ENCODE measurements at regions not wholly inside any gene's neighbourhood (a gene's known extent, or its start where the extent isn't known, plus 50 kb on each side); places are given as distances from the start of the nearest gene placed in this dataset.
"Not testable (repeated sequence)": the region's sequence is repeated elsewhere in the genome, so short reads cannot be mapped to it uniquely, and the experiment has no call there.

DNA sequence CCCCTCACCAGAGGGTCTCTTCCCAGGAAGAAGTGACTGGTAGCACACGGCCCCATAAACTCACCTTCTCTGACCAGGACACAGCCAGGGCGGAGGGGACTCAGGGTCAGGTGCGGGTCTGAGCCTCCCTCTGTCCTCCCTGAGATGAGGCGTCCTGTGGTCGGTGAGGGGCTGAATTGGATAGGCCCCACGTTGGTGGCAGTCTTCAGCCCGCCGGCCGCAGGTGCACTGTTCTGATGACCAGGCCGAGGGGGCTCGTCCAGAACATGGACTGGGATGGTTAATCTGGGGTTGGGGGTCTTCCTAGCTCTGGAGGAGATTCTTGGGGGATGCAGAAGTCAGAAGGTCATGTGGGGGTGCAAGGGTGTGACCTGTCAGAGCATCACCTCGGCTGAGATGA lies 102.2 kb upstream of the PPP1R26 start:
- no peak for DNase-seq (ENCODE audit: low read depth)
- TF ChIP-seq, protein P1, sequence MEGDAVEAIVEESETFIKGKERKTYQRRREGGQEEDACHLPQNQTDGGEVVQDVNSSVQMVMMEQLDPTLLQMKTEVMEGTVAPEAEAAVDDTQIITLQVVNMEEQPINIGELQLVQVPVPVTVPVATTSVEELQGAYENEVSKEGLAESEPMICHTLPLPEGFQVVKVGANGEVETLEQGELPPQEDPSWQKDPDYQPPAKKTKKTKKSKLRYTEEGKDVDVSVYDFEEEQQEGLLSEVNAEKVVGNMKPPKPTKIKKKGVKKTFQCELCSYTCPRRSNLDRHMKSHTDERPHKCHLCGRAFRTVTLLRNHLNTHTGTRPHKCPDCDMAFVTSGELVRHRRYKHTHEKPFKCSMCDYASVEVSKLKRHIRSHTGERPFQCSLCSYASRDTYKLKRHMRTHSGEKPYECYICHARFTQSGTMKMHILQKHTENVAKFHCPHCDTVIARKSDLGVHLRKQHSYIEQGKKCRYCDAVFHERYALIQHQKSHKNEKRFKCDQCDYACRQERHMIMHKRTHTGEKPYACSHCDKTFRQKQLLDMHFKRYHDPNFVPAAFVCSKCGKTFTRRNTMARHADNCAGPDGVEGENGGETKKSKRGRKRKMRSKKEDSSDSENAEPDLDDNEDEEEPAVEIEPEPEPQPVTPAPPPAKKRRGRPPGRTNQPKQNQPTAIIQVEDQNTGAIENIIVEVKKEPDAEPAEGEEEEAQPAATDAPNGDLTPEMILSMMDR (conservative IDR thresholded peaks at IDR 0.05; ENCODE audit: control insufficient read depth, insufficient read depth, low read depth, low read length) = no peak
- H3K4me3 ChIP-seq (ENCODE audit: control insufficient read depth, low read depth, low read length) = no peak overlapping the region

DNA sequence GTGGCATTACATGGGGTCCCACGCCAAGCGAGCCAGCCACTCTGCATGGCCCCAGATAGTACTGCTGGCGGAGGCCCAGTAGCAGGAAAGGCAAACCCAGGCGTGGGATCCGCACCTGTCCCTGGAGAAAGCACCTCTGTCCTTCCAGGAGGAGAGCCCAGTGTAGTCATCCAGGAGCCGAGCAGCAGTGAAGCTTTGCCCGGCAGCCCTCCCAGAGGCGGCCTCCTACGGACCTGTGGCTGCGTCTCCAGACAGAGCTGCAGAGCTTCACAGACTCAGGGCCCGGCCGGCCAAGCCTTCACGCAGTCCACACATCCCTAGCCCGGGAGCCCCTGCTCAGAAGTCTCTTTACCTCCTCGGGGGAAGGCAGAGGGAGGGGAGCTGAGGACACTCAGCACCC lies 100.8 kb upstream of the PPP1R26 start:
- TF ChIP-seq, protein P1 (conservative IDR thresholded peaks at IDR 0.05; ENCODE audit: control insufficient read depth, insufficient read depth, low read depth, low read length) = no peak

DNA sequence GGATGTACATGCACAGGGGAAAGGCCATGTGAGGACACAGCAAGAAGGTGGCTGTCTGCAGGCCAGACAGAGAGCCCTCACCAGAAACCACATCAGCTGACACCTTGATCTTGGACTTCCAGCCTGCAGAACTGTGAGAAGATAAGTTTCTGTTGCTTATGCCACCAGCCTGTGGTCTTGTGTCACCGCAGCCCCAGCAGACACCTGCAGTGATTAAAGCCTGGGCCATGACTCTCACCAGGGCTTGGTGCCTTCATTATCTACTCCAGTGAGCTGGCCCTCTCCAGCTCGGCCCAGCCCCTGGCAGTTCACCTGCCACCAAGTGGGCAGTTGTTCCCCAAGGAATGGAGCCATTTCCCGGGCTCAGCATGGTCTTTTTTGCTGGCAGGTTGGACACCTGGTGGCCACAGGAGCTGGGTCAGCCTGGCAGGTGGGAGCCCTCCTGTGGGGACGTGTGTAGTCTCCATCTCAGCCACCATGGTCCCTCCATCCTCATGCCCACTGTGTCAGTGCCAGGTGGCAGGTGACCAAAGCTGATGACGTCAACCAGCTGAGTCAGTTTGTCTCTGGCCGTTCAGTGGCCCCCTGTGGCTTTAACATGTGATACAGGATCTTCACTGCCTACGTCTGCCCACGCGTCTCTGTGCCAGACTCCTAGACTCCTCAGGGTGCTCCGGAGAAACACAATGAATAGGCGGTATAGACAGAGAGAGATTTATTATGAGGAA lies 99.9 kb upstream of the PPP1R26 start:
- TF ChIP-seq, protein P1 (conservative IDR thresholded peaks at IDR 0.05; ENCODE audit: control insufficient read depth, insufficient read depth, low read depth, low read length) = no peak
- DNase-seq (ENCODE audit: low read depth) = peak; percentile 14
- H3K4me3 ChIP-seq (ENCODE audit: control insufficient read depth, low read depth, low read length) = no peak overlapping the region

More for the DNA sequence above, 100.8 kb upstream of the PPP1R26 start:
- no peak for DNase-seq (ENCODE audit: low read depth)
- no peak overlapping the region for H3K4me3 ChIP-seq (ENCODE audit: control insufficient read depth, low read depth, low read length)

DNA sequence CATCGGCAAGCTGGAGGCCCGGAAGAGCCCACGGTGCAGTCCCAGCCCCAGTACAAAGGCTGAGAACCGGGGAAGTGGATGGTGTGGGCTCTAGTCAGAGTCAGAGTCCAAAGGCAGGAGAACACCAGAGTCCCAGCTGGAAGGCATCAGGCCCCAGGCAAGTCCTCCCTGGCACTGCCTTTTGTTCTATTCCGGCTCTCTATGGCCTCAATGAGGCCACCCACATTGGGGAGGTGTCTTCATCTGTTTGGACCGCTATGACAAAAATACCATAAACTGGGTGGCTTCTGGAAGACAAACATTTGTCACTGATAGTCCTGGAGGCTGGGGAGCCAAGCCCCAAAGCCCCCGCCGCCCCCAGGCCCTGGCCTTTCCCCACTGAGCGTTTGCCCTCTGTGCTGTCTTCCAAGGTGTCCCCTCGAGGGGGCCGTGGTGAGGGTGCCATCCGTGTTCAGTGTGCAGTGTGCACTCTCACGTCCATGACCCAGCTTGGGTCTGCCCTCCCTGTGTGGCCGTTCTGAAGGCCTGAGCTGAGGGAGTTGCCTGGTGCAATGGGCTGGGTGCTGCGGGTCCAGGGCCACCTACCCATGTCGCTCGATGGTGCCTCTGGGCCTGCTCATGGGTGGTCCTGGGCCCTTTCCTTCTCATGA lies 99.1 kb upstream of the PPP1R26 start:
- no peak overlapping the region for H3K4me3 ChIP-seq (ENCODE audit: control insufficient read depth, low read depth, low read length)
- DNase-seq (ENCODE audit: low read depth) = no peak
- TF ChIP-seq, protein P1 (conservative IDR thresholded peaks at IDR 0.05; ENCODE audit: control insufficient read depth, insufficient read depth, low read depth, low read length) = no peak

DNA sequence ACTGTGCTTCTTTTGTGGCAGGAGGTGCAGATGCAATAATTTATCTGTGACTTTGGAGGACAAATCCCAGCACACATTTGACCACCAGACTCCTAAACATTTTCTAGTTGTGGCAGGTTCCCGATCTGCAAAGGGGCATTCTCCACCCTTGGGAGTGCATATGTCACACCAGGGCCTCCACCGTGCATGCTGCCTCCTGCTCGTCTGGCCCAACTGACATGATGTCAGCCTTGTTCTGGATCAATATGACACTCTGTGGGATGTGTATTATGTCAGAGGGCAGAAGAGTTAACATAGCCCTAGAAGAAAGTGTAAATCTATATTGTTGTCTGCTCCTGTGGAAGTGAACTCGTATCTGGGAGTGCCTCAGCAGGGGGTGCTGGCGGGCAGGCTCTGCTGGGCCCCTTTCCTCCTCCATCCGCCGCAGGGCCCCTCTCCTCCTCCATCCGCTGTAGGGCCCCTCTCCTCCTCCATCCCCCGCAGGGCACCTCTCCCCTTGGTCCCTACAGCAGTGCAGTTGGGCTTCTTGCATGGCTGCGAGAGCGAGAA lies 97.7 kb upstream of the PPP1R26 start:
- no peak overlapping the region for H3K4me3 ChIP-seq (ENCODE audit: control insufficient read depth, low read depth, low read length)
- no peak for DNase-seq (ENCODE audit: low read depth)
- TF ChIP-seq, protein P1 (conservative IDR thresholded peaks at IDR 0.05; ENCODE audit: control insufficient read depth, insufficient read depth, low read depth, low read length) = no peak

DNA sequence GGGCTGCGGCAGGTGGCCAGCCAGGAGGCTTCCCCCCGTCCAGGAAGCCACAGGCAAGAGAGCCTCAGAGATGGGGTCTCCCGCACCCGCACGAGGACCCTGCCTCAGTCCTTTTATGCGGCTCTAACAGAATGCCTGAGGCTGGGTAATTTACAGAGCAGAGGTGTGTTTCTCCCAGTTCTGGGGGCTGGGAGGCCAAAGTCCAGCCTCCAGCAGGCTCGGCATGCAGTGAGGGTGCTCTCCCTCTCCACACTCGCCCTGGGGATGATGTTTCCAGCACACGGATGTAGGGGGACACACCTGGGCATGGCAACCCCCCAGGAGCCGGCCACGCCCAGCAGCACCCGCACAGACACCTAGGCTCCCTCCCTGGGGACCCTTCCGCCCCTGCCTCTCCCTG lies 95.4 kb upstream of the PPP1R26 start:
- H3K4me3 ChIP-seq (ENCODE audit: control insufficient read depth, low read depth, low read length) = no peak overlapping the region
- no peak for DNase-seq (ENCODE audit: low read depth)
- TF ChIP-seq, protein P1 (conservative IDR thresholded peaks at IDR 0.05; ENCODE audit: control insufficient read depth, insufficient read depth, low read depth, low read length) = no peak

DNA sequence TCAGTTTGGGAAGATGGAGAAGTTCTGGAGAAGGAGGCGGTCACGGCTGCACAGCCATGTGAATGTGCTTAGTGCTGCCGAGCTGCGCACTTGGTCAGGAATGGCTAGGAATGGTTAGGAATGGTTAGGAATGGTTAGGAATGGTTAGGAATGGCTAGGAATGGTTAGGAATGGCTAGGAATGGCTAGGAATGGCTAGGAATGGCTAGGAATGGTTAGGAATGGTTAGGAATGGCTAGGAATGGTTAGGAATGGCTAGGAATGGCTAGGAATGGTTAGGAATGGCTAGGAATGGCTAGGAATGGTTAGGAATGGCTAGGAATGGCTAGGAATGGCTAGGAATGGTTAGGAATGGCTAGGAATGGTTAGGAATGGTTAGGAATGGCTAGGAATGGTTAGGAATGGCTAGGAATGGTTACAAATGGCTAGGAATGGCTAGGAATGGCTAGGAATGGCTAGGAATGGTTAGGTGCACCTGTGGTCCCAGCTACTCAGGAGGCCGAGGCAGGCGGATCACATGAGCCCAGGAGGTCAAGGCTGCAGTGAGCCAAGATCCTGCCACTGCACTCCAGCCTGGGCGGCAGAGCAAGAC lies 94.7 kb upstream of the PPP1R26 start:
- DNase-seq (ENCODE audit: low read depth); H3K4me3 ChIP-seq (ENCODE audit: control insufficient read depth, low read depth, low read length): not testable (repeated sequence)

Data from fibroblast of mammary gland (primary cell).